NCI-H748 treated with DMSO at 0.1 percent for 48 hours (cell line): ENCODE measurements at regions not wholly inside any gene's neighbourhood (a gene's known extent, or its start where the extent isn't known, plus 50 kb on each side); places are given as distances from the start of the nearest gene placed in this dataset.
A peak's percentile ranks its signal among the peaks of the same experiment; 100 is the strongest.

Source experiments
- DNase-seq: peaks from one replicate; lab custom pipeline; 2025; lab: John Stamatoyannopoulos, UW

GRCh38 chr1:239322369-239322768 lies 64.0 kb upstream of the CHRM3 start:
- DNase-seq, result peak; percentile 60

GRCh38 chr1:239321877-239322276 lies 64.5 kb upstream of the CHRM3 start:
- DNase-seq, result peak; percentile 60

GRCh38 chr1:239317948-239318347 lies 68.4 kb upstream of the CHRM3 start:
- DNase-seq, result no peak

GRCh38 chr1:239315631-239316217 lies 70.6 kb upstream of the CHRM3 start:
- no peak for DNase-seq

GRCh38 chr1:239311331-239311730 lies 75.0 kb upstream of the CHRM3 start:
- DNase-seq, result no peak

GRCh38 chr1:239308701-239309333 lies 77.6 kb upstream of the CHRM3 start:
- DNase-seq, result peak; percentile 17

- DNase-seq, result no peak
Observed at GRCh38 chr1:239307886-239308285, 78.5 kb upstream of the CHRM3 start.

- no peak for DNase-seq
Observed at GRCh38 chr1:239306426-239306825, 79.9 kb upstream of the CHRM3 start.

GRCh38 chr1:239303289-239303688 lies 83.1 kb upstream of the CHRM3 start:
- no peak for DNase-seq

GRCh38 chr1:239302696-239303095 lies 83.7 kb upstream of the CHRM3 start:
- no peak for DNase-seq

- no peak for DNase-seq
Observed at GRCh38 chr1:239301251-239301650, 85.1 kb upstream of the CHRM3 start.

GRCh38 chr1:239297910-239298309 lies 88.5 kb upstream of the CHRM3 start:
- DNase-seq, result no peak

GRCh38 chr1:239293350-239294110 lies 92.8 kb upstream of the CHRM3 start:
- DNase-seq, result no peak

GRCh38 chr1:239288820-239289554 lies 97.4 kb upstream of the CHRM3 start:
- no peak for DNase-seq

GRCh38 chr1:239287296-239287695 lies 99.1 kb upstream of the CHRM3 start:
- no peak for DNase-seq

GRCh38 chr1:239283216-239283615 lies 103.2 kb upstream of the CHRM3 start:
- DNase-seq, result no peak

GRCh38 chr1:239282411-239282810 lies 104.0 kb upstream of the CHRM3 start:
- DNase-seq, result no peak

GRCh38 chr1:239276051-239276450 lies 110.3 kb upstream of the CHRM3 start:
- DNase-seq, result no peak

GRCh38 chr1:239274242-239274830 lies 112.0 kb upstream of the CHRM3 start:
- DNase-seq, result no peak

GRCh38 chr1:239270509-239270908 lies 115.9 kb upstream of the CHRM3 start:
- no peak for DNase-seq

- no peak for DNase-seq
Observed at GRCh38 chr1:239269706-239270105, 116.7 kb upstream of the CHRM3 start.

GRCh38 chr1:239268941-239269340 lies 117.4 kb upstream of the CHRM3 start:
- no peak for DNase-seq
